ENCODE measurements at regions not wholly inside any gene's neighbourhood (a gene's known extent, or its start where the extent isn't known, plus 50 kb on each side); places are given as distances from the start of the nearest gene placed in this dataset.

GRCh38 chr2:220212296-220213080 lies 585.1 kb downstream of the SLC4A3 start:
- Histone ChIP-seq H3K27me3 (ENCODE audit: control insufficient read depth, insufficient read depth, low read length) (no peaks in the 10 kb centered on the region), H3K36me3 (ENCODE audit: control insufficient read depth in 2 of 3, insufficient read depth in 3 of 3, low read length in 3 of 3) (no peaks in the 10 kb centered on the region), H3K9ac (ENCODE audit: low read length in 3 of 3) (no peak overlapping the region), H3K27ac (ENCODE audit: low read depth in 2 of 2, low read length in 2 of 2) (no peak overlapping the region), H3K4me1 (ENCODE audit: control insufficient read depth in 2 of 3, insufficient read depth in 2 of 3, low read depth in 1 of 3, low read length in 3 of 3) (no peaks in the 10 kb centered on the region), H3K4me3 (ENCODE audit: low read length in 3 of 3) (no peak overlapping the region), H3K9me3 (ENCODE audit: control insufficient read depth in 2 of 3, insufficient read depth in 1 of 3, low read length in 3 of 3) (no peaks in the 10 kb centered on the region)
- TF ChIP-seq CTCF (IDR thresholded peaks at IDR 0.05; ENCODE audit: borderline replicate concordance, extremely low read depth, insufficient read depth): no peak
- intact Hi-C loops (cut with DNase I): no loop called here
- no peak for FAIRE-seq
- DNase-seq: no peak

- peak in 3 of 5 donors; percentile 25 to 61 (median 52) for DNase-seq
- intact Hi-C loops (cut with DNase I): no loop called here
These were observed 588.4 kb downstream of the SLC4A3 start for GRCh38 chr2:220215785-220216184.

GRCh38 chr2:220219371-220219770 lies 591.9 kb downstream of the SLC4A3 start:
- no peak overlapping the region for H3K4me3 ChIP-seq (ENCODE audit: low read length in 3 of 3)

More at GRCh38 chr2:220215785-220216184, 588.4 kb downstream of the SLC4A3 start:
- H3K9ac ChIP-seq (ENCODE audit: low read length in 3 of 3): no peak overlapping the region
- no peak overlapping the region for H3K27ac ChIP-seq (ENCODE audit: low read depth in 2 of 2, low read length in 2 of 2)
- no peak for FAIRE-seq
- no peaks in the 10 kb centered on the region for H3K9me3 ChIP-seq (ENCODE audit: control insufficient read depth in 2 of 3, insufficient read depth in 1 of 3, low read length in 3 of 3)
- H3K4me1 ChIP-seq (ENCODE audit: control insufficient read depth in 2 of 3, insufficient read depth in 2 of 3, low read depth in 1 of 3, low read length in 3 of 3): no peaks in the 10 kb centered on the region
- no peaks in the 10 kb centered on the region for H3K27me3 ChIP-seq (ENCODE audit: control insufficient read depth, insufficient read depth, low read length)
- no peaks in the 10 kb centered on the region for H3K36me3 ChIP-seq (ENCODE audit: control insufficient read depth in 2 of 3, insufficient read depth in 3 of 3, low read length in 3 of 3)
- no peak overlapping the region for H3K4me3 ChIP-seq (ENCODE audit: low read length in 3 of 3)
- TF ChIP-seq CTCF (IDR thresholded peaks at IDR 0.05; ENCODE audit: borderline replicate concordance, extremely low read depth, insufficient read depth): no peak

More at GRCh38 chr2:220219371-220219770, 591.9 kb downstream of the SLC4A3 start:
- Histone ChIP-seq H3K4me1 (ENCODE audit: control insufficient read depth in 2 of 3, insufficient read depth in 2 of 3, low read depth in 1 of 3, low read length in 3 of 3) (no peaks in the 10 kb centered on the region), H3K27ac (ENCODE audit: low read depth in 2 of 2, low read length in 2 of 2) (no peak overlapping the region), H3K9me3 (ENCODE audit: control insufficient read depth in 2 of 3, insufficient read depth in 1 of 3, low read length in 3 of 3) (no peaks in the 10 kb centered on the region), H3K9ac (ENCODE audit: low read length in 3 of 3) (no peak overlapping the region), H3K36me3 (ENCODE audit: control insufficient read depth in 2 of 3, insufficient read depth in 3 of 3, low read length in 3 of 3) (no peaks in the 10 kb centered on the region), H3K27me3 (ENCODE audit: control insufficient read depth, insufficient read depth, low read length) (no peaks in the 10 kb centered on the region)
- intact Hi-C loops (cut with DNase I): no loop called here
- FAIRE-seq (no peak), DNase-seq (no peak)
- TF ChIP-seq CTCF (IDR thresholded peaks at IDR 0.05; ENCODE audit: borderline replicate concordance, extremely low read depth, insufficient read depth): no peak

All from kidney (tissue), 13 donors.